Endothelial cell of hepatic sinusoid (primary cell): ENCODE measurements at regions not wholly inside any gene's neighbourhood (a gene's known extent, or its start where the extent isn't known, plus 50 kb on each side); places are given as distances from the start of the nearest gene placed in this dataset.

Experiments
- in situ Hi-C: cut with HindIII; loops from 2 replicates; pipeline ENCODE4 v1.10.0; 2017; ENCODE audit warnings: low sequenced_read_pairs

- in situ Hi-C loops = no loop called here
Observed at GRCh38 chr18:39806525-39806924, 2148.5 kb upstream of the PIK3C3 start.

GRCh38 chr18:39805218-39805617 is 2149.8 kb upstream of the PIK3C3 start:
- in situ Hi-C loops = no loop called here

DNA sequence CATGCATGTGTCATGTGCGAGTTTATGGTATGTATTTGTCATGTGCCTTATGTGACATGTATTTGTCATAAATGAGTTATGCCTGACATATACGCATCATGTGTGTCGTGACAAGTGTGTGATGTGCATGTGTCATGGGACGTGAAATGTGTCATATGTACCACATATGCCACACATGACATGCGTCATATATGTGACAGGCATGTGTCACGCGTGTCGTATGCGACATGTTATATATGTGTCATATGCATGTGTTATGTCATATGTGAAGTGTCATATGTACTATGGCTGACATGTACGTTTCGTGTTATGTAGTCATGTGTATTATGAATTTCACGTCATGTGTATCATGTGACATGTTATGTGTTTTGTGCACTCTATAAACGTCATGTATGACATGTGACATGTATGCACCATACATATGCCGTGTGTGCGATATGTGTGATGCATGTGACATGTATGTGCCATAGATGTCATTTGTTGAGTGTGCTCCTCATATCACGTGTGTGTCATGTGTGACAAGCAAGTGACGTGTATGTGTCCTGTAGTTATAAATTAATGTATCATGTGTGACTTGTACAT is 2152.3 kb upstream of the PIK3C3 start:
- in situ Hi-C loops = no loop called here

GRCh38 chr18:39801848-39802247 is 2153.2 kb upstream of the PIK3C3 start:
- in situ Hi-C loops = no loop called here

DNA sequence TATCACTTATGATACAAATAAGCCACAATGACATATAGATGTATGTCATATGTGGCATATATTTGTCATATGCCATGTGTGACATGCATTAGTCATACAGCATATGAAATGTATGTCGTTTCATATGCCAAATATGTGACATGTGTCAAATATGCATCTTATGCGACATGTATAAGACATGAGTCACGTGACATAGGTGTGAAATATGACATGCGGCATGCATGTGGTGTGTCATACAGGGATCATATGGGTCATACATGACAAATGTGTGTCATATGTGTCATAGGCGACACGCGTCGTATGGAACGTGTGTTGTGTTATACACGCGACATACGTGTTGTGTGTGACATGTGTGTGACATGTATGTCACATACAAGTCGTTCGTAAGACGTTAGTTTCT is 2154.0 kb upstream of the PIK3C3 start:
- in situ Hi-C loops = no loop called here

- in situ Hi-C loops = loop anchor here (5.0 kb wide), 1 partner anchor 77 kb away; no protein-coding TSS in a partner anchor
Observed at GRCh38 chr18:39799006-39799405, 2156.0 kb upstream of the PIK3C3 start.

- in situ Hi-C loops = loop anchor here (5.0 kb wide), 1 partner anchor 74 kb away; no protein-coding TSS in a partner anchor
Observed at GRCh38 chr18:39796393-39796792, 2158.6 kb upstream of the PIK3C3 start.

DNA sequence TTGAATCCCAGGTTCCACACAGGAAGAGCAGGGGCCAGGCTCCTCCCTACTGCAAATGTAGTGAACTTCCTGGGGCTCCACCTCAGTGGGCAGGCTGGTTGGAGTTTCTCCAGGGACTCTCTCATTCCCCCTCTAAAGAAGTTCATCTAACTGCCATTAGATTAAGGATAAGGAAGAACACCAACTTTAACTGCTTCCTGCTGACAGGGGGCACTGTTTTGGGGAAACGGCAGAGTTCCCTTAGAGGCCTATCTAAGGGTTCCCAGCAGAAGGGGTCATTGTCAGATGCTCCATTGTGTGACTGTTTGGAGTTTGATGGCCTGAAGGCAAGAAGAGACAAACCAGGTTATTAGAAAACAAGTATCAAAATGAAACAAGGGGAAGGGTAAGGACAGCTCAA is 2159.7 kb upstream of the PIK3C3 start:
- in situ Hi-C loops = loop anchor here (5.0 kb wide), 1 partner anchor 73 kb away; no protein-coding TSS in a partner anchor

DNA sequence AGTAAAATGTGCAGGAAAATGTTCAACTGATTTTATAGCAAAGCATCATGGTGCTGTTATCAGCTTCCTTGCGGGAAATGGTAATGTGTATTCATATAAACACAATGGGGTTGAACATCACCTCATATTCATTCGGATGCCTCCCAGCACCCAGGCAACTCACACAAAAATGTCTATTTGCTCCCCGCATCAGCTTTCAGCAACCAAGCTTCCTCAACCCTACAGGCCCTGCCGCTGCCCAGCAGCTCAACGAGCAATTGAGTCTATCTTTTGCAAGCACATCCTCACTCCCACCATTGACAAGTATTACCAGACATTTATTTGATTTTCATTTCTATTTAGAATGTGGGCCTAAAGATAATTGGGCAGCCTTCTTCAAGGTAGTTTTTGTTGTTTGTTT is 2161.4 kb upstream of the PIK3C3 start:
- in situ Hi-C loops = no loop called here

DNA sequence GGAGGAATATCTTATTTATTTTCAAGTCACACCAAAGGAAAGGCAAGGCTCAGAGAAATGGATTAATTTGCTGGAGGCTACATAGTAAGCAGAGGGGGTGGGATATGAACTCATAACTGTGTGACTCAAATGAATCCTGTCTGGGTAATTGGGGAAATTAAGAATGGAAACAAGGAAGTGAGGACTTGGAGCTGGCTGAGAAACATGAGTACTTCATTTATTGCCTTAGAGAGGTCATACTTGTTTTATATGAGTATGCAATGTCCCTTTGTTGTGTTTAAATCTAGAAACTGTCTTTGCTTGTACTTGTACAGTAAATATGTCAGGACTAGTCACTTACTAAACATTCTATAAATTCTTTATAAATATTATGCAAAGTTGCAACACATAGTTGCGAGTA is 2166.7 kb upstream of the PIK3C3 start:
- in situ Hi-C loops = no loop called here

DNA sequence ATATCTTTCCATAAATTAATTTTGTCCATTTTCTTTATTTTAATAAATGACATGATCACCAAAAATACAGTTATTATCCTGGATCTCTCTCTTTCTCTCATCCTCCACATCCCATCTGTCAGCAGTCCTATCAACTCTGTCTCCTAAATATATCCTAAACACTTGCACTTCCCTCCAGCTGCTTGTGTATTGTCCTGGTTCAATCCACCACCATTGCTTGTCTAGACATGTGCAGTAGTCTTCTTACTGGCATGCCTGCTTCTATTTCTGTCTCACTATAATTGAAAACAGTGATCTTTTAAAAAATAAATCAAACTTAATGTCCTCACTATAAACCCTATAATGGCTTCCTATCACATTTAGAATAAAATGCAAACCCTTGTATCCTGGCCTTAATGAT is 2168.6 kb upstream of the PIK3C3 start:
- in situ Hi-C loops = no loop called here

DNA sequence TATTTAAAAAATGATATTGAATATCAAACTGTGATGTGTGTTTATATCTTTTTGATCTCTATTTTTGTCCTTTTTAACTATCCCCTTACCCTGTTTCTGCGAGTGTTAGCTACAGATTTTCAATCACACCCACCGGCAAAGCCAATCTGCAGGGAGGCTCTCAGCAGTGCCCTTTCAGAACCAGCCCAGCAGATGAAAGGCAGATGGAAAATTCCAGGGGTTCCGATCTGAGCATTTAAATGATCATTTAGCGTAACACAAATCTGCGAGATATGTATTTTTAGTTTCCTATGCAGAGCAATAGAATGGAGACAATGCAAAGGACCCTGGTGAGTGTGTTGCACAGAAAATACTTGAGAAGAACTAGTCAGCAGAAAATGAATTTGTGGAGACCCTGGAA is 2170.5 kb upstream of the PIK3C3 start:
- in situ Hi-C loops = no loop called here

DNA sequence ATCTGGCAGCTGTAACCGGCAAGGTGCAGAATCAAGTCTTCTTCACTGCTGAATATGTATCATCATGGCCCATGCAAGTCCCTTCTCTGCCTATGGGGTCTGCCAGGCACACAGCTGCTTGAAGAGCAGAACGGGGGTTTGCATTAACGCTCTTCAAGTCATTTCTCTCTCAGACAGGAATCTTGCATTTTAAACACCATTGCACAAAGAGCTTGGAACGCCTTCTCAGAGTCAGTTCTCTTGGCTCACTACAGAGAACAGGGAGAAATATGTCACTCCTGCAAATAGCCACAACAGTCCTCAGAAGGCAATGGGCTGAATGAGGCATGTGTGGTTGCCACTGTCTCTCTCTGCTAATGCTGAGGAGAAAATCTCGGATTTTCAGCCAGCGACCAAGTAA is 2173.5 kb upstream of the PIK3C3 start:
- in situ Hi-C loops = no loop called here

DNA sequence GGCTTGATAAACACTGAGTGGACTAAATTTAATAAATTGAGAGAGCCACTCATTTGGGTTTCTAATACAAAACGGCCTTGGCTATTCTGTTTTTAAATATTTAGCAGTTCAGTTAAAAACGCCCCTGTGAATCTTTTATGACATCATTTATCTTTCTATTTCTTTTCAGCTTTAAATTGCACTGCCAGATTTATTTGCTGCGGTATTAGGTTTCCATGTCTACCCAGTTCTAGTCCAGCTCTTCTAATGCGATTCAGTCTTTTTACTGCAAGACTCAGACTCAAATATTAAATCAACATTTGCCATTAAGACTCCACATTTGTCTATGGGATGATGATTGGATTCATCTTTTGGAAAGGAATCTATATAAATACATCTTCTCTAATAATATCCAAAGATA is 2174.3 kb upstream of the PIK3C3 start:
- in situ Hi-C loops = no loop called here

DNA sequence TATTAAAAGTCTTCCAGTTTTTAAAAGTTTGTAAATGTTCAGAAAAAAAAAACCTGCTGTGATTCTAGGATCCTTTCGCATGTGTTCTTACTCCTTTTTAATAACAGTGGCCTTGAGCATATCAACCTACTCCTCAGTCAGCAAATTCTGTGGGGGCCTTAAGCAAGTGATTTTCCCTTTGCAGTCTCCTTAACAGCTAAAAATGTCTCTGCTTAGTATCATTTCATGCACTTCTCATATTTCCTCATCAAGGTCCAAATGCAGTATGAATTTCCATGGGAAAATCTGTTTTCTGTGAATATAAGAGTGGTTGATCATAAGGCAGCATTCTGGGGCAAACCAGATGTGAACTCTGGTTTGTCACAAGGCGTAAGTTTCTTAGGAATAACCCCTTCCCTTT is 2175.1 kb upstream of the PIK3C3 start:
- in situ Hi-C loops = no loop called here

DNA sequence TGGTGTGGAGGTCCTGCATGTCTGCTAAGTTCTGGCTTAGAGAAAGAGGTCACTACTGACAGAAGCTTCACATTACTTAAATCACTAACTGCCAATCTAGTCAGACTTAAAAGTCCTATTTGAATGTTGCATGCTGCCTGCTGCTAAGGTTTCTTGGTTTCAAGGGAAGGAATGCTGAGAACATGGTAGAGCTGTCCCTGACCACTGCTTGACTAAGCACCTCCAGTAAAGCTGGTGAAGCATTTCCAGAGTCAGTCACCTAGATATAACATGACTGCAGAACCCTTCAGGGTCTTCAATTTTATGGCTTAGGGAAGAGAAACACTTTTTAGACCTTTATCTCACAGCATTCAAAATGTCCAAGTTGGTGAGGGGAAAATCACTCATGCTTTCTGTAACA is 2178.3 kb upstream of the PIK3C3 start:
- in situ Hi-C loops = no loop called here

DNA sequence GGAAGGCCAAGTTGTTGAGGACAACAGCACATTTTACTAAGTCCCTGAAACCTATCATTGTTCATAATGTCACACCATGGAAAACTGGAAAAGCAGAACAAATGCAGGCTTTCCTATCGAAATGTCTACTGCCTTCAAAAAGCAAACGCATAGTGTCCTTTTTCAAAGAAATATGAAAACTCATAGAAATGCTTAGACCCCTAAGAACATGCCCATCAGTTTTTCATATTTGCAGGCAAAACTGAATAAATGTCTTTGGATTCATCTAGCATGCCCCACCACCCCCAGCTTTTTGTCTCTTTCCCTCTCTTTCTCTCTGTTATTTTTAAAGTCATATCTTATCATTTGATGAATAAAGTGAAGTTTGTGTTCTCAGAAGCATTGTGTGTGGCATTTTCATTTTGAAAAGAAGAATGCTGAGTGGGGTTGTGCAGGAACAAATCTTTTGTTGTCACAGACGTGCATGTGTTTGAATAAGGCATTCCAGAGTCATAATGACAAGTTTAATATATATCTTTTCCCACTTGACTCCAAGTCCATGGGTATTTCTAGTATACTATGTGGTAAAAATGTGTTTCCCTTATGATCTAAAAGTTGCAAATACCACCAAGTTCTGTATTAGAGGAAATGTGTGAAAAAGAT is 2180.0 kb upstream of the PIK3C3 start:
- in situ Hi-C loops = no loop called here

DNA sequence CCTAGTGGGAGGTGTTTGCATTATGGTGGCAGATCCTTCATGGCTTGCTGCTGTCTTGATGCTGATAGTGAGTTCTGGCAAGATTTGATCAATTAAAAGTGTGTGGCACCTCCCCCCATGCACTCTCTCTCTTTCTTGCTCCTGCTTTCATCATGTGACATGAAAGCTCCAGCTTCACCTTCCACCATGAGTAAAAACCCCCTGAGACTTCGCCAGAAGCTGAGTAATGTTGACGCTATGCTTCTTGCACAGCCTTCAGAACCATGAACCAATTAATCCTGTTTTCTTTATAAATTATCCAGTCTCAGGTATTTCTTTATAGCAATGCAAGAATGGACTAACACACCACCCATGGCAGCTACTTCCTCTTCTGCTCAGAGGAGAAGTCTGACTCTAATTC is 2181.4 kb upstream of the PIK3C3 start:
- in situ Hi-C loops = no loop called here

DNA sequence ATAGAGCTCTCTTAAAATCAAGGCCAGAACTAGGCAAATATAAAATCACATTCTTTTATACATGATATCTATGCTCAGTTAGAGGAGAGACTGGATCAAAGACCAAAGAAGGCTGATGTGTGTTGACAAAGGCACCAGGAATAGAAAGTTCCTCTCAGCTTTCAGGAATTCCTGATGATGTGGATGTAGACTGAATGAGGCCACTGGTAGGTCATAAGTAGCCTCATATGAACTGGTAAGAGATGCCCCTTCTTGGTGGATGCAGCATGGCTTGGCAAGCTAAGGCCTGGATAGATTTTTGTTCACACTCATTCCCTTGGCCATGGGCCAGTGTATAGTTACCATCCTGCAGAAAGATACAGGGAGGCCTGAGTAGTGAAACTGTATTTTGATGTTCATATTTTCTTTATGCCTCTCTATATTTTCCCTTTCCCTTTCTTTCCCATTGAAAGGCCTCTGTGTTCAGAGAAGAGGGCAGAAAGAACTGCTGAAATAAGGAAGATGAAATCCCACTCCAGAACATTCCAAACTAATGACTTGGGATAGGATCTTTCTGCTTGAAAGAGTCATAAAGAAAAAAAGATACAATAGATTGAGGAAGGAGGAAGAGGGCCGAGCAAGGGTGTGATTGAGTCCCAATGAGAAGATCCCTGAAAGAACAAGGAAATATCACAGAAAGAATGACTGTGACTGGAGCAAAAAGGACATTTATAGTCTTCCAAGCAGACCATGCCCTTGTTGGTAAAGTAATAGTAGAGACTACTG is 2182.7 kb upstream of the PIK3C3 start:
- in situ Hi-C loops = no loop called here

DNA sequence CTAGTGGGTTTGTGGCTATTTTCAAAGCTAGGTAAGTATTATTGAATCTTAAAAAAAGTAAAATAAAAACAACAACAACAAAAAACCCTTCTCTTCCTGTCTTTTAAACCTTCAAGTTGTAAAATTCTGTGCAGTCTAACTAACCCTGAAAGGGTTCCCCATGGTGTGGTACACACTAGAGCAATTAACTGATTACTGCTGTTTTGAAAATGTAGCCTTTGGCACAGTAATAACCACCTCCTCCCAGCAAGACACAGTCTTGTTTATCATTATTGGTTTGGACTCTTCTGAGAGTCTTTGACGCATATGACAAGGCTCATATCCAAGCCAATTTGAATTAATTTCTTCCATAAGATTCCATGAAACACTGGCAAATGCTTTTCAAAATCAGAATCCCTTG is 2184.6 kb upstream of the PIK3C3 start:
- in situ Hi-C loops = no loop called here

DNA sequence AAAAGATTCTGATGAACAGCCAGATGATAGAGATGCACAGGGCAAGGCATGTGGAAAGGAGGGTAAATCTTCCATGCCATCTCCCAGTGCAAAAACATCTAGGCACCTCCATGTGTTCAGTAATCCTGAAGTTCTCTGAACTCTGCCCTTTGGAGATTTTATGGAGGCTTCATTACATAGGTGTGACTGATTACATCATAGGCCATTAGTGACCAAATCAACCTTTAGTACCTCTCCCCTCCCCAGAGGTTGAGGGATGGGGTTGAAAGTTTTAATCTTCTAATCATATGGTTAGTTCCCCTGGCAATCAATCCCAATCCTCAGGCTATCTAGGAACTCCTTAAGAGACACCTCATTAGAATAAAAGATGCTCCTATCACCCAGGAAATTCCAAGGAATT is 2190.2 kb upstream of the PIK3C3 start:
- in situ Hi-C loops = no loop called here

DNA sequence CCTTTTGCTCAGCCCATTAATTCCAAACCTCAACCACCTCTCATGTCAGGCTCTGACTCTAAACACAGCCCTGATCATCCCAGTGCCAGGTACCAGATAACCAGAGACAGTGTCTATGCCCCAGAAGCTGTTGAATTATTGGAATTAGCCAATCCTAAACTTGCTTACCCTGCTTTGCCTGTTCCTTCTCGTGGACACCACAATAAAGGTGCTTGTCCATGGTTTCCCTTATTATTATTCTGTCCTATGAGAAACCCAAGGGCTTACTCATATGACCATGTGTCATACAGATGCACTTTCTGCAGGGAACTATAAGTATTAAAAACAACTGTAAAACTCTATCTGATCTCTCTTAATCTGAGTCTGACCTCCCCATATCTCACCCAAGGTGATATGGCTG is 2193.8 kb upstream of the PIK3C3 start:
- in situ Hi-C loops = no loop called here
